ENCODE measurements at regions not wholly inside any gene's neighbourhood (a gene's known extent, or its start where the extent isn't known, plus 50 kb on each side); places are given as distances from the start of the nearest gene placed in this dataset.

GRCh38 chr1:55937840-55938375 lies 641.5 kb downstream of the PLPP3 start:
- TF ChIP-seq EZH2 (IDR thresholded peaks at IDR 0.05; ENCODE audit: insufficient read depth, poor library complexity, severe bottlenecking), result no peak
- TF ChIP-seq EZH2phosphoT487 (IDR thresholded peaks at IDR 0.05; ENCODE audit: insufficient read depth, low read depth), result no peak
